SK-N-SH treated with all-trans-retinoic acid at 6 μM for 48 hours (cell line): ENCODE measurements at regions not wholly inside any gene's neighbourhood (a gene's known extent, or its start where the extent isn't known, plus 50 kb on each side); places are given as distances from the start of the nearest gene placed in this dataset.

Experiments
- ARNTL ChIP-seq: fragments of 450-650 bp; formaldehyde crosslinking; IDR thresholded peaks from 2 replicates; pipeline ENCODE4 v1.5.0; 2020; ENCODE audit warnings: low read depth, mild to moderate bottlenecking, moderate library complexity, borderline replicate concordance
- GLIS3 ChIP-seq: fragments of 250-450 bp; sonication (Bioruptor Pico); IDR thresholded peaks from 2 replicates; pipeline ENCODE4 v1.5.0; 2020; ENCODE audit warnings: mild to moderate bottlenecking, moderate library complexity
- OSR1 ChIP-seq: fragments of 250-450 bp; sonication (Bioruptor Pico); IDR thresholded peaks from 2 replicates; pipeline ENCODE4 v1.8.0; 2022; ENCODE audit warnings: moderate library complexity, mild to moderate bottlenecking, inconsistent platforms
- PPARA ChIP-seq: fragments of 250-450 bp; sonication (Bioruptor Pico); IDR thresholded peaks from 2 replicates; pipeline ENCODE4 v1.5.0; 2020; ENCODE audit warnings: mild to moderate bottlenecking, borderline replicate concordance
- TCF4 ChIP-seq: fragments of 250-450 bp; sonication (Bioruptor Pico); IDR thresholded peaks from 2 replicates; pipeline ENCODE4 v1.8.0; 2021; ENCODE audit warnings: mild to moderate bottlenecking, moderate library complexity, borderline replicate concordance
- ZC3H10 ChIP-seq: fragments of 250-450 bp; sonication (Bioruptor Pico); IDR thresholded peaks from 2 replicates; pipeline ENCODE4 v1.5.1; 2021; ENCODE audit warnings: mild to moderate bottlenecking, moderate library complexity
- ZNF565 ChIP-seq: fragments of 450-650 bp; formaldehyde crosslinking; conservative IDR thresholded peaks from 2 replicates; pipeline ENCODE4 v1.5.0; 2020; ENCODE audit warnings: low read depth, mild to moderate bottlenecking, moderate library complexity
- ZNF70 ChIP-seq: fragments of 450-650 bp; formaldehyde crosslinking; IDR thresholded peaks from 2 replicates; pipeline ENCODE4 v1.5.0; 2020; ENCODE audit warnings: mild to moderate bottlenecking, moderate library complexity
- ZNF8 ChIP-seq: fragments of 450-650 bp; formaldehyde crosslinking; IDR thresholded peaks from 2 replicates; pipeline ENCODE4 v1.5.0; 2020; ENCODE audit warnings: mild to moderate bottlenecking, moderate library complexity
- TF ChIP-seq, protein P1 (sequence below): fragments of 250-450 bp; sonication (Bioruptor Pico); IDR thresholded peaks from 2 replicates; pipeline ENCODE4 v1.5.1; 2021; ENCODE audit warnings: mild to moderate bottlenecking, moderate library complexity

DNA sequence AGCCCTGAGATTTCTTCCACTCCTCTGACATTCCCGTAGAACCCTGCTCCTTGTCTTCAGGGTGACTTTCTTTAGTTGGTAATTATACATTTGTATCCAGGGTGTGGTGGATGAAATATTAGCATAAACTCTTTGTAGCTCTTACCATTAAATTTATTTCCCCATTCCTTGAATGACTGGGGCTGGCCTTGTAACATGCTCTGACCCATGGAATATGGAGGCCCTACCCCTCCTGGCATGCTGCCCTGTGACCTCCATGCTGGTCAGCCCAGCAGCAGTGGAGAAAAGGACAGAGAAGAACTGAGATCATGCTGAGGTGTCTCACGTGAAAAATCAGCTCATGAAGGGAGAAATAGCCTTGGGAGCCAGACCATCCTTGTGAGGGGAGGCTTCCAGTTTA, 96.1 kb upstream of the PROK2 start:
- no peak for TF ChIP-seq ZNF8 (CRISPR knock-in tag)
- no peak for TF ChIP-seq GLIS3
- no peak for TF ChIP-seq ZC3H10
- TF ChIP-seq PPARA: no peak
- no peak for TF ChIP-seq ZNF565
- no peak for TF ChIP-seq ARNTL (CRISPR knock-in tag)
- no peak for TF ChIP-seq TCF4 (CRISPR knock-in tag)
- TF ChIP-seq, protein P1, sequence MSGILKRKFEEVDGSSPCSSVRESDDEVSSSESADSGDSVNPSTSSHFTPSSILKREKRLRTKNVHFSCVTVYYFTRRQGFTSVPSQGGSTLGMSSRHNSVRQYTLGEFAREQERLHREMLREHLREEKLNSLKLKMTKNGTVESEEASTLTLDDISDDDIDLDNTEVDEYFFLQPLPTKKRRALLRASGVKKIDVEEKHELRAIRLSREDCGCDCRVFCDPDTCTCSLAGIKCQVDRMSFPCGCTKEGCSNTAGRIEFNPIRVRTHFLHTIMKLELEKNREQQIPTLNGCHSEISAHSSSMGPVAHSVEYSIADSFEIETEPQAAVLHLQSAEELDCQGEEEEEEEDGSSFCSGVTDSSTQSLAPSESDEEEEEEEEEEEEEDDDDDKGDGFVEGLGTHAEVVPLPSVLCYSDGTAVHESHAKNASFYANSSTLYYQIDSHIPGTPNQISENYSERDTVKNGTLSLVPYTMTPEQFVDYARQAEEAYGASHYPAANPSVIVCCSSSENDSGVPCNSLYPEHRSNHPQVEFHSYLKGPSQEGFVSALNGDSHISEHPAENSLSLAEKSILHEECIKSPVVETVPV (CRISPR knock-in tag): no peak
- TF ChIP-seq OSR1 (CRISPR knock-in tag): no peak
- TF ChIP-seq ZNF70 (CRISPR knock-in tag): no peak
